NCI-H510A treated with DMSO at 0.1 percent for 48 hours (cell line): ENCODE measurements at regions not wholly inside any gene's neighbourhood (a gene's known extent, or its start where the extent isn't known, plus 50 kb on each side); places are given as distances from the start of the nearest gene placed in this dataset.
A peak's percentile ranks its signal among the peaks of the same experiment; 100 is the strongest.

Experiments used
- DNase-seq: peaks from one replicate; lab custom pipeline; 2025; lab: John Stamatoyannopoulos, UW

DNA sequence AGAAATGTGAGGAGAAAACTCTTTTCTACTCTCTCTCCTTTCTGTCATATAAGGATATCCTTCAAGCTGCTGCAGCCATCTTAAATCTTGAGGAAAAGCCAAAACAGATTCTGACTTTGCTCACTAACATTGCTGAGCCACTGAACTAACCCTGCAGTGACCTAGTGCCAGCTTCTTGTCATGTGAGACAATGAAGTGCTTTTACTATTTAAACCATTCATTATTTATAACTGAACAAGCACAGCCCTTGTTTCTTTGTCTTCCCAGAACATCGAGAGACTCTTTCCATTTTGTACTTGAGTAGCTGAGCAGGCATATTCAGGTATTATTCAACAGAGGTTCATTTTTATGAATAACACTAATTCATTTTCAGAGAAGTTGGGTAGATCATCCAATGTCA is 455.0 kb upstream of the TMPO start:
- DNase-seq, result no peak

DNA sequence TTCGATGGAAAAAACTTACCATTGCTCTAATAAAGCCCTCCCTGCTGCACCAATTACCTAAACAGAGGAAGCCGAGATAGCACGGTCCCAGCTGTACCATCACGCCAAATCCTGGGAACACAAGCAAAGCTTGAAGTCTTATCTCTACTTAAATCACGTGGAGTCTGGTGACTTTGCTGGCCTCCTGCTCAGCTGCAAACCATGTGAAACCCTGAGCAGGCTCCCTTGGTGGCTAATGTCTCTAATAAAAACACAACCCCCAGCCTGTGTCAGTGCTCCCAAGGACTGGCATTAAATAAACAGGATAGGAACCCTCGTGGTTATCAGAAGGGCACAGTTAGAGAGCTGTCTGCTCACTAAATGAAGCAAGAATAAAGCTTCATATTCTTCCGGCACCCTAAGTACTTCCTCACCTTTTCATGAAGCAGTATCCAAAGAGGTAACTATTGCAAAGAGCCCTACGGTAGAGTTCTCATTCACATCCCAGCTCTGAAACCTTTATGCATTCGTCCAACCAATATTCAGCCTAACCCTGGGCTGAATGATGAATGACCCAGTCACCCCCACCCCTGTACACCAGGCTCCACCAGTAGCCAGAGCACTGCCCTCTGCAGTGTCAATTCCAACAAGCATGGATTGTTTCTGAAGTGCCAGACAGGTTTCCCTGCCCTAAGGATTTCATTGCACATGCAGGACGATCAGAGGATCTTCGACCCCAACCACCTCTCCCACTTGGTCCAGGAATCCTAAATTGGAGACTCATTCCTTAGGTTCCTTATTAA is 452.7 kb upstream of the TMPO start:
- peak; percentile 12 for DNase-seq

DNA sequence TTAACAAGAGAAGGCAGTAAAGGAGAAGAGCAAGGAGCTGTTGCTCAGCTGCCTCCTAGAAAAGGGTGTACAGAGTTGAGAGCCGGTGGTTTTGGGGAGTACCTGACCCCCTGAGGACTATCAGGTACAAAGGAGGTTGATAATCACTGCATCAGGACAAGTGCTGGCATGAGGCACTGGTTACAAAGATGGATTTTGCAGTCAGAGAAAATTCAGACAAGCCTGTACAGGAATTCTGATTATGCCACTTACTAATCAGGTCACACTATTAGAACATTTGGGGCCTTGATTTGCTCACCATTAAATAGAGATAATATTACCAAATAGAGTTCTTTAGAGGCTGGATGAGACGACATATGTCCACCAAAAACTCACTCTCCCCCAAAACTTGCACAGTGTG is 450.9 kb upstream of the TMPO start:
- DNase-seq, result no peak

DNA sequence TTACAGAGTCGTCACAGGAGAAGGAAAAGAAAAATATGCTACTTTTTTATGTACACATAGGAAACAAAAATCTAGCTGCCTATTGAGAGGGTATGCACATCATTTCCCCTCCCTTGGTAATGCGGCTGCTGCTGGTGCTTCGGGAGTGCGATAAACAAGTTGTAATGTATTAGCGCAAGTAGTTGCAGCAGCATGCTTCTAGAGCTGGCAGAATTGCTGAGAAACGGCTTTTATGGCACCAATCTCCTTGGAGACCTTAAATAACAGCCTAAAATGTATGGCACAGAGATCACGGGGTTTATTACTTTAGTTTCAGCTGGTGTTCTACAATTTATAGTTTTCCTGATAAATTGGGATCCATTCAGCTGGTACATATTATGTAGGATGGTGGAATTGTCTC is 447.6 kb upstream of the TMPO start:
- no peak for DNase-seq

DNA sequence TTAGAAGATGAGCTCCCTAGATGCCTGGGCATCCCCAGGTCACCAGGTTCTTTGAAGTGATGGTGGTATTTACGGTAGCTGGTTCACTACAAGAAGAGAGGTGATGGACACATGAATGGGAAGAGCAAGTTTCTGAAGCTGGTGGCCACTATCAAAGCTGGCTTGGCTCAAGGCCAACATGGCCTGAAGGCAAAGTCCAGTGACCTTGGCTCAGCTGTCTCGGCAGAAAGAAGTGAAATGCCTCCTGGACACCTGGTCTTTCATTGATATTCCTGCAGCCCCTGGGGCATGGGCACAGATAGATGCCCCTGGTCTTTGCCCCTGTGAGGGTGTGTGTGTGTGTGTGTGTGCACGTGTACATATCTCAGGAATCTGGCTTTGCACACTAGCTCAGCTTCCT is 441.8 kb upstream of the TMPO start:
- DNase-seq, result no peak

DNA sequence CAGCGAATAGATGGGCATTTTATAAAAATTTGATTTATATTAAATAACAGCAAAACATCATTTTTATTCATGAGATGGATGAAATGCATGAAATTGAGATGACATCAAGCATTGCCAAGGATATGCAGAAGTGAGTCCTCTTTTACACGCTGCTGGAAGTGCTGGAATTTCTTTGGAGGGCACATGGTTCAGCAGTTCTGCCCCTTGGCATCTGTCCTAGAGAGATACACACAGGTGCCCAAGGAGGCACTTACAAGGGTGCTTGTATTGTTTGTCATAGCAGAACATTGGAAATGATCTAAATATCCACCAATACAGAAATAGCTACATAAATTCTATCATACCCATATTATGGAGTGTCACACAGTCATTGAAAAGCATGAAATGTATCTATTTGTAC is 441.1 kb upstream of the TMPO start:
- DNase-seq, result no peak

DNA sequence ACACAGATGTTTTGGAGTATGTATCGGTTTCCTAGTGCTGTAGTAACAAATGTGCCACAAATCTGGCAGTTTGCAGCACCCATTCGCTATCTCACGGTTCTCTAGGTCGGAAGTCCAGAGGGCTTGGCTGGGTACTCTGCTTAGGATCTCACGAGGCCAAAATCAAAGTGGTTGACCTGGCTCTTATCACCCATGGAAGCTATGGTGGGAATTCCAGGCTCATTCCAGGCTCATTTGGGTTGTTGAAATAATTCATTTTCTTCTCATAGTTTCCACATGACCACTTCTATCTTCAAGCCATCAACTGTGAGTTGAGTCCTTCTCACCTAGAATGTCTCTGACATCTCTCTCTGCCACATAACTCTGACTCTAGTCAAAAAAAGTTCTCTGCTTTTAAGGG is 431.0 kb upstream of the TMPO start:
- no peak for DNase-seq

DNA sequence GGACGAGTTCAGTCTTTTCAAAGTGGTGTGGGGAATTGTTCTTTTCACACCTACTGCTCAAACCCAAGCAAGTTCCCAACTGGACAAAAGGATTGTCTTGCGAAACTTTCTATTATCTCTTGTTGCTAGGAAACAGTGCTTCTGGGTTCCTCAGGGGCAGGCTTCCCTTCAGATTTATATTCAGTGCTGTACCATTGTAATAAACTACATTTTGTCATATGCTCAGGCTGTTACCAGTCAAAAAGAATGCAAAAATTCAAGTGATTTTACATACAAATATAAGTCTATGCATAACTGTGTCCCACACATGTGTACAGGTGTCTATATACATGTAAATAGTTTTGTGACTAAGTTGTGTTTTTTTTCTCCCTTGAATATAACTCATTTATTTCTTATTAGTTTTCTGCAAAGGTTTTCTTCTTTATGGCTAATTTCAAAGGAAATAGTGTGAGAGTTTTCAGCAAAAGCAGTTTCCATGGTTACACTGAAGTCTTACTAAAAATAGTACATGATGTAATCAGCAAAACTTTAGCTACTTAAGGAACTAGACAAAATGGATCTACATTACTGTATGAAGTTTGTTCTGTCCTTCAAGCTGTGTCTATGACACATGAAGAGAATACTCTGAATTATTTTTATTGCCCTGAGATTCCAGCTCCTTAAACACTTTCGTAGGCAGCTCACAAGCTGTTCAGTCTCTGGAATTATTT is 430.2 kb upstream of the TMPO start:
- peak; percentile 70 for DNase-seq

DNA sequence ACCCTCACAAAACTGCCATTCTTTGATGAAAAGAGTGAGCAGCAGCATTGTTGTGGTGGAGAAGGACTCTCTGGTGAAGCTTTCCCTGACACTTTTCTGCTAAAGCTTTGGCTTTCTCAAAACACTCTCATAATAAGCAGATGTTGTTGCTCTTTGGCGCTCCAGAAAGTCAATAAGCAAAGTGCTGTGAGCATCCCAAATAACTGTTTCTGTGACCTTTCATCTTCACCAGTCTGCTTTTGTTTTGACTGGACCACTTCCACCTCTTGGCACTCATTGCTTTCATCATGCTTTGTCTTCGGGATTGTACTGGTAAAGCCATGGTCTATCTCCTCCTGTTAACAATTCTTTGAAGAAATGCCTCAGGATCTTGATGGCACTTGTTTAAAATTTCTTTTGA is 424.7 kb upstream of the TMPO start:
- DNase-seq, result peak; percentile 13

DNA sequence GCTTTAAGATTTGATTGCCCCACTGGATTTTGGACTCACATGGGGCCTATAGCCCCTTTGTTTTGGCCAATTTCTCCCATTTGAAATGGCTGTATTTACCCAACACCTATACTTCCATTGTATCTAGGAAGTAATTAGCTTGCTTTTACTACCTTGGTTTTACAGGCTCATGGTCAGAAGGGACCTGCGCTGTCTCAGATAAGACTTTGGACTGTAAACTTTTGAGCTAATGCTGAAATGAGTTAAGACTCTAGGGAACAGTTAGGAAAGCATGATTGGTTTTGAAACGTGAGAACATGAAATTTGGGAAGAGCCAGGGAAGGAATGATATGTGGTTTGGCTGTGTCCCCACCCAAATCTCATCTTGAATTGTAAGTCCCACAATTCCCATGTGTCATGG is 419.0 kb upstream of the TMPO start:
- no peak for DNase-seq

DNA sequence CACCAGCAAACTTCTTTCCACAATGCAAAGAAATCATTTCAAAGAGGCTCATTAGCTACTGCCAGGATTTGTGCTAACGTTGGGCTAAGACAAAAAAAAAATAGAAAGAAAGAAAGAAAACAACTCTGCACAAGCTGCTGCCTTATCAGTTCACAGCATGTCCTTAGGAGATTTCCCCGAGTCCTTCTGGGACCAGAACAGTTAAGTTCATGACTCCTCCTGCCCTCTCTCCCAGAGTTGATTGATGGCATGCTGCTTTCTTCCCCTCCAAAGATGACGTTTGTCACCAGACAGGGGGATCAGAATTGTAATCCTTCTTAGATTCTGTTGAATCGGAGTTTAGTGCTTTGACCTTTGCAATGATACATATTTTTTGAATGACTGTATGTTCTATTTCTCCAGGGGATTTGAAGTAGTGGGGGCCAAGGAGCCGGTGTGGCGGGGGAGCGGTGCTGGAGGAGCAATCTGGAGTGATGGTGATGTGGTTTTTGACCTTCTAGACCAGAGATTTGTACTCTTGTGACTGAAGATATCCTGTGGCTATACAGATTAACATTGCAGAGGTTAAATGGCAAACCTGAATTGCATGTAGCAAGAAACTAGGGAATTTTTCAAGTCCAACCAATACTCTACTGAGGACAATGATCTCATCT is 409.2 kb upstream of the TMPO start:
- no peak for DNase-seq

DNA sequence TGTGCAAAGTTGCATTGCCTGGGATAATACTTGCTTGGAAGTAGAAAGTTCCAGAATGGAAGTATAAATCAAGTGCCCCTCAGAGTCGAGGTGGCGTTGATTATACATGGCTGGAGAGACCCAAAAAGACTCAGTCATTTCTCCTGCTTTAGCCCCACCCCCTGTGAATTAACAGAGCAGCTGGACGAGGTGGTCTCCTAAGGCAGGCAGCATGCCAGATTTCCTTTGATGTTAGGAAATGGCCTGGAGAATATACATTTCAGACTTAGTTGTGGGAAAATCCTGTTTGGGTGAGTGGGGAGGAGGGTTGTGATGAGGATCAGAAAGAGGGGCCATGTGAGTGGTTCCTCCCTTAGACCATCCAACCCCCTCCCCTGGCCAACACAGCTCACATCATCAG is 406.1 kb upstream of the TMPO start:
- DNase-seq, result no peak

DNA sequence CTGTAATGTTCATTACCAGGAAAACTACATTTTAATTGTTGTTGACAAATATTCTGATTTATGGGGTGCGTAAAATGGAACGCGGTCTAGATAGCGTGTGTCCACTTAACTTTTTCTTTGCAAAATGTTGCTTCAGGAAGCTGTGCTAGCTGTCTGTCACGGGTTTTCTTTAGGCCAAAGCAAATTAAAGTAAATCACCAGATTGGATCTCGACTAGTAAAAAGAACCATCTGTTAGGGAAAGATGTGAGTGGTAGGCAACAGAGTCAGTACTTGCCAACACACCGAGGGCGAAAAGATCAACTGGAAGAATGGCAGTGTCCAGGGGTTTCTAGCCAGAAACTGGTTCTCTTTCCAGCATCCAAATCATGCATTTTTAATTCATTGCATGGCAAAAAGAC is 404.9 kb upstream of the TMPO start:
- DNase-seq, result no peak

DNA sequence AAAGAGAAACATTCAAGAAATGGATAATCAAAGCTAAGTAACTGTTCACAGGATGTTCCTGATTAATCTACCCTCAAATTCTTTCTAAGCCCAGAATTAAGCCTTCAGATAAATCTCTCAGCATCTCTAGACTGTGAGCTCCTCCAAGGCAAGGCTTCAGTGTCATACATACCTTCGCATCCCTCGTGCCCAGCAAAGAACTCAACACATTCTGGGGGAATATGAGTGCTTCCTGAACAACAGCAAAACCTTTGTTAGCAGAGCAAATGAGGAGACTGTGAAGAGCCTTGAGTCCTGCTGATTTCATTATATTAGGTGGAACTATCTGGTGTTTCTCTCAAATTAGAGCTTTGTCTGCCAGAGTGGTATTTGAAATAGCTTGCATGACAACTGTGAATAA is 401.8 kb upstream of the TMPO start:
- DNase-seq, result no peak

DNA sequence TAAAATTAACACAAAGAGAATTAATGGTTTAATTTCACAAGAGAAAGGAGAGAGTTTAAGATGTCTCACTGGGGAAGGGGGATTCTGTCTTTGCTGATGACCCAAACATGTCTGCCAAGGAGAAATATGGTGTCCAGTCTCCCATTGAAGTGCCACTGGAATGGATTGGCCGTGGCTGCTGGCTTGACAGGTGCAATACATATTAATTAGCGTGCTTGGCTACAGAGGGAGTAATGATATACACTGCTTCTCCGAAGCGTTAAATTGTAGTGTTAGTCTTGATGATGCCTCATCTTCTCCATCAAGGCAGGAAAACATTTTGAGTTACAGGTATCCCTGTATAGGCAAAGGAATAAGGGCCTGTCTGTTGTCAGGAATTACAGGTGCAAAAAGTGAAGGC is 393.4 kb upstream of the TMPO start:
- DNase-seq, result peak; percentile 30

DNA sequence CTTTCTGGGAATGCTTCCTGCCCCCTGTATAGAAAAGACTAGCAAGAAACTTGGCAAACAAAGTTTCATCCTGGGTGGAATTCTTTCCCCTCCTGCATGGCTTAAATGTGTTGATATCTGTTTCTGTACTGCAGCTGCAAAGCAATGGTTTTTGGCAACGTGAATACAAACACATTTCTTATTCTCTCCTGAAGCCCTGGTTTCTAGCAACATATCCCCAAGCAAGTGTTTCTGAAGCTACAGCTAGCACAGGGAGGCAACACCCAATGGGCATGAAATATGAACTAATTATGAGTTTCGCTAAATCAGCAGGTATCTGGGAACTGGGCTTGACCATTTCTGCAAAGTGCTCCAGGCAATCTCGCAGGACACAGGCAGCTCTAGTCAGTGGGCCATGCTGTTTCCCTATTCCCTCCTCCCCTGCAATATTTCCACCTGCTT is 392.3 kb upstream of the TMPO start:
- DNase-seq, result peak; percentile 79

DNA sequence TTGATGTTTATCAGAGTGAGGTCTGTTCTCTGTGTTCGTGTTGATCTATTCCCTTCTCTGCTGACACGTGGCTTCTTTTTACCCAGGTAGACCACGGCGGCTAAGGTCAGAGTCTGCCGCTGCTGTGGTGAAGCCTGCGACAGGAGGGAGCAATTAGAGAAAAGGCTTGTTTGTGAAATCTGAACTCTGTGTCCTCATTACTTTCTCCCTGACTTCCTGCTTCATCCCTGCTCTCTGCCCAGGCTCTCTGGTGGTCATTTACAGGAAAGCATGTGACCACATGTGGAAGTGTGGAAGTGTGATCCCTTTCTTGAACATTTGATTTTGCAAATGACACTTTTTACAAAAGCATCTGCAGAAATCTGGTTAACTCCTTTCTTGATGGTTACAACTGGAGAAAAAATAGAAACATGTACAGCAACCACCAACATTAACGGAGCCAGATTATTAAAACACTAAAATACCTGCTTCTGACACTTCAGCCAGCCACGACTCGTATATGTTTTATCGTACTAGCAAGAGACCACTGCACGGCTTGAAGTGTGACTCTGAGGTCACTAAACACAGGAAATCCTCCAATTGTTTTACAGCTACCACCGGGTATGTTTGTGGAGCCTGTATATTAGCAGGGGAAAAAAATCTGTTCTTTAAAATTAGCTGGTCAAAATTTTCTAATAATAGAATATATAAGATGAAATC is 388.6 kb upstream of the TMPO start:
- peak; percentile 77 for DNase-seq

DNA sequence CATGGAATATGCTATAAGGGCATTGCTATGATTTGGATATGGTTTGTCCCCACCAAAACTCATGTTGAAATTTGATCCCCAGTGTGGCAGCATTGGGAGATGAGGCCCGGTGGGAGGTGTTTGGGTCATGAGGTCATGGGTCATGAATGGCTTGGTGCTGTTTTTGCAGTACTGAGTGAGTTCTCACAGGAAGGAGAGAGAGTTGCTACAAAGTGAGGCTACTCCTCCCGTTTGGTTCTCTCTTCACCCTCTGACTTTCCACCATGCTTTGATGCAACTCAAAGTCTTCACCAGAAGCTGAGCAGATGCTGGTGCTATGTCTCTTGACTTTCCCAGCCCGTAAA is 388.1 kb upstream of the TMPO start:
- no peak for DNase-seq

DNA sequence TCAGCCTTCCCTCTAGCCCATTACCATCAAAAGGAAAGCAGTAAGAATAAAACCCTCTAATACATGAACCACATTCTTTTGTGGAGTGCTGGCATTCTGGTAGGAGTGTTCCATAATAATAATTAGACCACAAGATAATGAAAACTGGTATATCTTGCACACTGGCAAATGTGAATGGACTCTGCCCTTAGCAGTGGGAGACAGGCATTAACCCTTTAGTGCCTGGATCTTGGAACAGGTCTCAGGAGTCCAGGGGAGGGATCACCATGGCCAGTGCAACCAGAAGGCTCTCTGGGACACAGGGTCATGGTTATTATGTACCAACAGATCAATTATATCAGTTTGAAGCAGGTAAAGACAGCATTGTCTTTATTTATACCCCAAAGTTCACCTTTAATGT is 387.5 kb upstream of the TMPO start:
- DNase-seq, result no peak

DNA sequence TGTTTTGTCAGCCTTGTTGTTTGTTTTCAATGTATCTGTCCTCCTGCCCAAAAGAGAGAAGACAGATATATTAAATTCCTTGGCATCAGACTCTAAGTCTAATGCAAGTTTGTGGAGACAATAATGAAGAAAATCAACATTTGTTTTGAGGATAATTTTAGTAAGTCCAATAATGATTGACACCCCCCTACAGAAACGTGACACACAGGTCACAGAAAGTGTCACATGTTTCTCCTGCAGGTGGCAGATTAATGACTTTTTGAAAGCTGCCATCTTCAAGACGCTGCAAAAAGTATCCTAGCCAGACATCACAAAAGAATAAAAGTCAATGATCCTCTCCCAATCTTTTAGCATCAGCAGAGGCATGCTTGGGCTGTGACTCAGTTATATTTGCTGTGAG is 378.8 kb upstream of the TMPO start:
- no peak for DNase-seq

DNA sequence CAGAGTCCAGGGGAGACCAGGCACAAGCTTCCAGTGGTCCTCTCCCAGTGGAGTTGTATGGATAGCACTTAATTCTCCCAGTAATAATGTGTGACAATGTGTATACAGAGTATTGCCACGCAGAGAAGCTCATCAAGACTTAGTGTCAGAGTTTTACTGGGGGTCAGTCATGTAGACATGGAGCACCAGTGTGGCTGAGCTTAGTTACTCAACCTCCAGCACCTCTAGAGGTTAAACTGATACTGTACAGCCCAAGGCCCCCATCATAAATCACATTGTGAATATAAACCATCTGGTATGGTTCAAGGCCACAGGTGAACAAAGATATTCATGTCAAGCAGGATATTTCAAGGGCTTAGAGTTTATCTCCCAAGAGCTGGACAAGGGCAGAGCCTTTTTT is 378.1 kb upstream of the TMPO start:
- DNase-seq, result peak; percentile 34

DNA sequence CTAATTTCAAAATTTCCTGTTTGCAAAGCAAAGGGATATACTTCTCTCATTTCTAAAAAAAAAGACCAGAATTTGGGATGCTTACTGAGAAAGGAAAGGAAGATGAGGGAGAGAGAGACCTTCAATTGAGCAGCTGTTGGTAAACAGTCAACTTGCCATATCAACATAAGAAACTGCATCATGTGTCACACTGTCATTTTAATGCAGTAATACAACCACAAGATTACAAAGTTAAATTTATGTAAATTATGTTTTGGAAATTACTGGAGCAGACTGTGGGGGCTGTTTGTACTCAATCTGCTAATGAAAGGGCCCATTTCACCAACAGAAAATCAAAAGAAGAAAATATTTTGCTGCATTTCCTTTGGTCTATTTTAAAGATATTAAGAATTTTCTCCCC is 370.4 kb upstream of the TMPO start:
- no peak for DNase-seq

DNA sequence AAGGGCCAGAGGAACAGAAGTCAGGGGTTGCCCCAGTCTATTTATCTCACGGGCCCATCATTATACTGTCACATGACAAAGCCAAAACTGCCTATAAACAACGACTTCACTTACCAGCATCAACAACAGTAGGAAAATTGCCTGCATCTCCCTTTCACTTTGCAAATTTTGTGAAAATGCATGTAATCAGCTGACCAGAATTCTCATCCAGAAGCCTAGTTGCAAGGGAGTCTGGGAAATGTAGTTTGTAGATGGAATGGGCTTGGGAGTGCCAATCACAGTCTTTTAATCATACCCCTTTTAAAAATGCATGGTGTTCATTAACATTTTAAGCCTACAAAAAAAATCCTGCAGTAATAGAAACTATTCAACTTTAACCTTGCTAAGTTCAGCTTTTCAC is 369.3 kb upstream of the TMPO start:
- DNase-seq, result no peak
